IMR-90 (cell line): ENCODE measurements at regions not wholly inside any gene's neighbourhood (a gene's known extent, or its start where the extent isn't known, plus 50 kb on each side); places are given as distances from the start of the nearest gene placed in this dataset.

Experiments used
- ATAC-seq: fragments of 200-7000 bp; cut with Tn5 transposase; 2 replicates; pipeline ENCODE4 v1.9.1; 2020; ENCODE audit warnings: low read depth, mild to moderate bottlenecking, moderate library complexity
- BruUV-seq: library from RNA; stranded (reverse); fragments of 400-500 nt; replicated peaks from 2 replicates; lab custom pipeline; 2021; lab: Mats Ljungman, UMichigan
- CTCF ChIA-PET: fragments of 300-600 bp; formaldehyde crosslinking; extraction: SDS; loops from one replicate; lab custom pipeline; 2021; ENCODE audit warnings: antibody characterized with exemption; lab: Yijun Ruan, JAX
- POLR2A ChIA-PET: fragments of 300-600 bp; sonication (Branson Sonifier 250); formaldehyde crosslinking; loops from one replicate; lab custom pipeline; 2022; ENCODE audit warnings: antibody characterized with exemption; ENCODE audit not compliant: unreplicated experiment; lab: Charles Lee
- DNase-seq: peaks from one replicate; pipeline ENCODE4 v3.0.0; 2013
- H2AFZ ChIP-seq: replicated peaks from 2 replicates; pipeline ENCODE3; 2013; ENCODE audit warnings: low read length, mild to moderate bottlenecking; ENCODE audit not compliant: poor library complexity
- H2AK5ac ChIP-seq: 2 replicates; pipeline ENCODE4 v1.6.1; 2013; ENCODE audit warnings: low read depth, low read length, inconsistent platforms
- H2AK9ac ChIP-seq: replicated peaks from 2 replicates; pipeline ENCODE3; 2013; ENCODE audit warnings: mild to moderate bottlenecking, low read depth, low read length, moderate library complexity; ENCODE audit not compliant: poor library complexity
- H2BK120ac ChIP-seq: 2 replicates; pipeline ENCODE4 v1.6.1; 2013; ENCODE audit warnings: low read depth, low read length, inconsistent platforms
- H2BK15ac ChIP-seq: 3 replicates; pipeline ENCODE4 v1.6.1; 2013; ENCODE audit warnings: low read depth, low read length, inconsistent platforms
- H2BK20ac ChIP-seq: 2 replicates; pipeline ENCODE4 v1.6.1; 2013; ENCODE audit warnings: low read depth, mild to moderate bottlenecking, inconsistent platforms, low read length, moderate library complexity
- H2BK5ac ChIP-seq: 2 replicates; pipeline ENCODE4 v1.6.1; 2013; ENCODE audit warnings: mild to moderate bottlenecking, low read depth, low read length, inconsistent platforms; ENCODE audit not compliant: poor library complexity, severe bottlenecking
- H3K14ac ChIP-seq: replicated peaks from 2 replicates; pipeline ENCODE4 v1.6.1; 2013; ENCODE audit warnings: low read depth, low read length, inconsistent platforms
- H3K18ac ChIP-seq: 2 replicates; pipeline ENCODE4 v1.6.1; 2013; ENCODE audit warnings: low read depth, low read length, control low read depth
- H3K23ac ChIP-seq: 2 replicates; pipeline ENCODE4 v1.6.1; 2013; ENCODE audit warnings: low read depth, low read length, inconsistent platforms
- H3K27ac ChIP-seq: 2 replicates; pipeline ENCODE4 v1.5.1; 2013; ENCODE audit warnings: mild to moderate bottlenecking, control low read depth, low read length; ENCODE audit not compliant: insufficient read depth
- H3K27me3 ChIP-seq: 2 replicates; pipeline ENCODE4 v1.6.1; 2013; ENCODE audit warnings: low read length; ENCODE audit not compliant: control insufficient read depth, insufficient read depth
- H3K36me3 ChIP-seq: 2 replicates; pipeline ENCODE4 v1.6.1; 2013; ENCODE audit warnings: low read length, mixed read lengths; ENCODE audit not compliant: control insufficient read depth, insufficient read depth
- H3K4ac ChIP-seq: 2 replicates; pipeline ENCODE4 v1.6.1; 2013; ENCODE audit warnings: low read depth, low read length, inconsistent platforms
- H3K4me1 ChIP-seq: 2 replicates; pipeline ENCODE4 v1.6.1; 2013; ENCODE audit warnings: low read length, mixed read lengths; ENCODE audit not compliant: control insufficient read depth, insufficient read depth
- H3K4me2 ChIP-seq: 2 replicates; pipeline ENCODE4 v1.6.1; 2013; ENCODE audit warnings: low read depth, mild to moderate bottlenecking, control low read depth, low read length, moderate library complexity
- H3K4me3 ChIP-seq: 2 replicates; pipeline ENCODE4 v1.5.1; 2013; ENCODE audit warnings: low read depth, mild to moderate bottlenecking, control low read depth, low read length, moderate library complexity; ENCODE audit not compliant: insufficient read depth
- H3K56ac ChIP-seq: 2 replicates; pipeline ENCODE4 v1.6.1; 2013; ENCODE audit warnings: low read length, inconsistent platforms; ENCODE audit not compliant: insufficient read depth; ENCODE audit errors: extremely low read depth
- H3K79me1 ChIP-seq, 2 experiments: 2 replicates each; pipeline ENCODE4 v1.6.1; 2013; ENCODE audit warnings: low read length in 2 of 2, inconsistent platforms in 1 of 2, low read depth in 1 of 2
- H3K9ac ChIP-seq: 2 replicates; pipeline ENCODE4 v1.6.1; 2013; ENCODE audit warnings: low read depth, low read length, control low read depth
- H3K9me1 ChIP-seq: 2 replicates; pipeline ENCODE4 v1.6.1; 2013; ENCODE audit warnings: low read length, inconsistent platforms; ENCODE audit not compliant: insufficient read depth
- H3K9me3 ChIP-seq: 2 replicates; pipeline ENCODE4 v1.6.1; 2013; ENCODE audit warnings: low read length; ENCODE audit not compliant: control insufficient read depth, insufficient read depth
- H4K20me1 ChIP-seq: 2 replicates; pipeline ENCODE4 v1.6.1; 2013; ENCODE audit warnings: low read length, inconsistent platforms; ENCODE audit not compliant: insufficient read depth
- H4K5ac ChIP-seq: 2 replicates; pipeline ENCODE4 v1.6.1; 2013; ENCODE audit warnings: mild to moderate bottlenecking, low read depth, low read length, control low read depth
- H4K8ac ChIP-seq, 2 experiments: 2 replicates each; pipeline ENCODE4 v1.6.1; 2013; ENCODE audit warnings: low read depth in 2 of 2, low read length in 2 of 2, control low read depth in 1 of 2, inconsistent platforms in 1 of 2
- H4K91ac ChIP-seq: 2 replicates; pipeline ENCODE4 v1.6.1; 2013; ENCODE audit warnings: low read depth, low read length, inconsistent platforms; ENCODE audit not compliant: insufficient read depth
- BHLHE40 ChIP-seq: fragments of 150-350 bp; IDR thresholded peaks from 2 replicates; pipeline ENCODE4 v1.6.1; 2016; ENCODE audit warnings: mild to moderate bottlenecking, low read depth, low read length
- CEBPB ChIP-seq: IDR thresholded peaks from 2 replicates; pipeline ENCODE4 v1.6.1; 2012; ENCODE audit warnings: low read depth, low read length, improper control_type of control experiment
- CTCF ChIP-seq: conservative IDR thresholded peaks from 2 replicates; pipeline ENCODE4 v1.5.1; 2012; ENCODE audit warnings: mild to moderate bottlenecking, low read depth, low read length, improper control_type of control experiment
- ELK1 ChIP-seq: fragments of 150-350 bp; IDR thresholded peaks from 2 replicates; pipeline ENCODE4 v1.6.1; 2016; ENCODE audit warnings: low read depth, mild to moderate bottlenecking, low read length, moderate library complexity, borderline replicate concordance
- FOS ChIP-seq: fragments of 150-350 bp; IDR thresholded peaks from 2 replicates; pipeline ENCODE4 v1.6.1; 2016; ENCODE audit warnings: low read depth, low read length
- MXI1 ChIP-seq: IDR thresholded peaks from 2 replicates; pipeline ENCODE4 v1.6.1; 2012; ENCODE audit warnings: low read depth, mild to moderate bottlenecking, low read length, moderate library complexity, borderline replicate concordance
- NFE2L2 ChIP-seq: fragments of 150-350 bp; IDR thresholded peaks from 2 replicates; pipeline ENCODE4 v1.6.1; 2016; ENCODE audit warnings: low read depth, mild to moderate bottlenecking, low read length
- POLR2A ChIP-seq: IDR thresholded peaks from 2 replicates; pipeline ENCODE4 v1.6.1; 2012; ENCODE audit warnings: mild to moderate bottlenecking, low read depth, low read length
- RCOR1 ChIP-seq: IDR thresholded peaks from 2 replicates; pipeline ENCODE4 v1.6.1; 2012; ENCODE audit warnings: mild to moderate bottlenecking, low read length, improper control_type of control experiment; ENCODE audit not compliant: insufficient replicate concordance
- SMC3 ChIP-seq: fragments of 150-350 bp; IDR thresholded peaks from 2 replicates; pipeline ENCODE4 v1.6.1; 2016; ENCODE audit warnings: low read depth, mild to moderate bottlenecking, antibody characterized with exemption, low read length, moderate library complexity
- dilution Hi-C: fragments of 300-500 bp; cut with HindIII; formaldehyde crosslinking; loops from one replicate; pipeline ENCODE4 v1.14.3; 2018; ENCODE audit warnings: low sequenced_read_pairs; ENCODE audit not compliant: unreplicated experiment
- in situ Hi-C: fragments of 300-500 bp; cut with MboI; formaldehyde crosslinking; loops from 3 replicates; pipeline ENCODE4 v1.14.3; 2019; ENCODE audit warnings: low sequenced_read_pairs, inconsistent platforms, mixed read lengths
- intact Hi-C: fragments of 100-400 bp; cut with micrococcal nuclease; formaldehyde crosslinking; loops from 2 replicates; pipeline ENCODE4 v1.10.0; 2022
- TF ChIP-seq, protein P1 (sequence below): fragments of 150-350 bp; IDR thresholded peaks from 2 replicates; pipeline ENCODE4 v1.6.1; 2017; ENCODE audit warnings: mild to moderate bottlenecking, antibody characterized with exemption, low read length, low read depth

- DNase-seq (no peak), ATAC-seq (no peak)
- Histone ChIP-seq H3K56ac (no peak overlapping the region), H3K4me3 (no peak overlapping the region), H4K91ac (no peak overlapping the region), H3K4me2 (no peak overlapping the region), H3K27ac (no peak overlapping the region), H4K20me1 (no peaks in the 10 kb centered on the region), H2AK5ac (no peak overlapping the region), H3K23ac (no peak overlapping the region), H3K9me1 (no peaks in the 10 kb centered on the region; the same call in 1 of the 2 replicates), H2AFZ (no peak overlapping the region), H3K36me3 (no peaks in the 10 kb centered on the region), H3K4me1 (no peaks in the 10 kb centered on the region), H2BK120ac (no peak overlapping the region), H4K5ac (no peak overlapping the region), H4K8ac (no peak overlapping the region), H2BK5ac (no peak overlapping the region), H3K9ac (no peak overlapping the region), H3K79me1 (no peaks in the 10 kb centered on the region), H2BK15ac (no peak overlapping the region), H2AK9ac (no peak overlapping the region), H3K4ac (no peak overlapping the region), H2BK20ac (no peak overlapping the region), H3K14ac (no peak overlapping the region), H3K27me3 (no peaks in the 10 kb centered on the region), H3K9me3 (no peaks in the 10 kb centered on the region), H3K18ac (no peak overlapping the region)
- in situ Hi-C loops: no loop called here
- dilution Hi-C loops: no loop called here
- no TSS peak for BruUV-seq
- intact Hi-C loops: no loop called here
- TF ChIP-seq CEBPB (no peak), RCOR1 (no peak), ELK1 (no peak), FOS (no peak), MXI1 (no peak), NFE2L2 (no peak), SMC3 (no peak), POLR2A (no peak), CTCF (no peak), BHLHE40 (no peak)
- TF ChIP-seq, protein P1, sequence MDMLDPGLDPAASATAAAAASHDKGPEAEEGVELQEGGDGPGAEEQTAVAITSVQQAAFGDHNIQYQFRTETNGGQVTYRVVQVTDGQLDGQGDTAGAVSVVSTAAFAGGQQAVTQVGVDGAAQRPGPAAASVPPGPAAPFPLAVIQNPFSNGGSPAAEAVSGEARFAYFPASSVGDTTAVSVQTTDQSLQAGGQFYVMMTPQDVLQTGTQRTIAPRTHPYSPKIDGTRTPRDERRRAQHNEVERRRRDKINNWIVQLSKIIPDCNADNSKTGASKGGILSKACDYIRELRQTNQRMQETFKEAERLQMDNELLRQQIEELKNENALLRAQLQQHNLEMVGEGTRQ: no peak
- CTCF ChIA-PET: interaction anchor here (0.5 kb wide), 1 partner anchor 409 kb away, joined by 3 read pairs; no protein-coding TSS in a partner anchor
- POLR2A ChIA-PET: no interaction called here
These were observed 497.5 kb upstream of the CBLB start for GRCh38 chr3:106366352-106366751.
